ENCODE measurements at regions not wholly inside any gene's neighbourhood (a gene's known extent, or its start where the extent isn't known, plus 50 kb on each side); places are given as distances from the start of the nearest gene placed in this dataset.

DNA sequence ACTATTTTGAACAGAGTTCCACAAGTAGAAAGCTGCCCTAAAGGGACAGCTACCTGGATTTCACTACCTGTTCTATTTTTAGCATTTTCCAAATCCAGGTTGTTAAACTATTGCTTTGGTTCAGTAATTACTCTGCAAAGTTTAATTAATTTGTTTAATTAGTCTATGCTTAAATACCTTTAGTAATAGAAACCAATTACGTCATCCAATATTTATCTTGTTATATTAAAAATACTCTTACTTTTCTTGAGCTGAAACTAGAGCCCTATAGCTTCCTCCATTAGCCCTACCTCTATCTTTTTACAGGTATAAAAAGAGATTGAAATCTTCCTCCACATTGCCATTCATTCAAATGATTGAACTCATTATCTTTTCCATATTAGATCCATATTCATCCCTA, 514.6 kb downstream of the DSC3 start:
- no peak for TF ChIP-seq CTCF (IDR thresholded peaks at IDR 0.05)
- Histone ChIP-seq H3K27ac (no peak overlapping the region), H3K4me3 (no peak overlapping the region)
- DNase-seq (ENCODE audit: low spot score): no peak

GRCh38 chr18:30527226-30527625, 515.3 kb downstream of the DSC3 start:
- TF ChIP-seq CTCF (IDR thresholded peaks at IDR 0.05): no peak
- Histone ChIP-seq H3K4me3 (no peak overlapping the region), H3K27ac (no peak overlapping the region)
- no peak for DNase-seq (ENCODE audit: low spot score)

- TF ChIP-seq CTCF (IDR thresholded peaks at IDR 0.05): no peak
- H3K27ac ChIP-seq: no peak overlapping the region
Observed at GRCh38 chr18:30522288-30522929, 520.1 kb downstream of the DSC3 start.

DNA sequence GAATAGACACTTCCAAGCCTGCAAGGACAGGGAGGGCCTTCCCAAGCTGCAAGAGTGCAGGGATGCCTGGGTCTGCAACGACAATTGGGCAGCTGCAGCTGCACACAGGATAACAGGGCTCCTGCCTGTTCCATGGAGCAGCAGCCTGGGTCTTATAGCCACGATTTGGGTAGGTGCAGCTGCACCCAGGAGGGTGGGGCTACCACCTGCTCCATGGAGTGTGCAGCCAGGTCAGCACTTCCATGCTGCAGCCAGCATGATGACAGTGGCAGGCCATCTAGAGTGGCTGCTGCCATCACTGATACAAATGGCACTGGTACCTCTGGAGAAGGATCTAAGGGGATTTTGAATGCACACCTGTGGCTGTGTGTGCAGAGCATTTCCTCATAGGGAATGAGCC, 528.5 kb downstream of the DSC3 start:
- DNase-seq (ENCODE audit: low spot score): no peak
- no peak for TF ChIP-seq CTCF (IDR thresholded peaks at IDR 0.05)
- Histone ChIP-seq H3K4me3 (no peak overlapping the region), H3K27ac (no peak overlapping the region)

More at GRCh38 chr18:30522288-30522929, 520.1 kb downstream of the DSC3 start:
- H3K4me3 ChIP-seq: no peak overlapping the region
- no peak for DNase-seq (ENCODE audit: low spot score)

DNA sequence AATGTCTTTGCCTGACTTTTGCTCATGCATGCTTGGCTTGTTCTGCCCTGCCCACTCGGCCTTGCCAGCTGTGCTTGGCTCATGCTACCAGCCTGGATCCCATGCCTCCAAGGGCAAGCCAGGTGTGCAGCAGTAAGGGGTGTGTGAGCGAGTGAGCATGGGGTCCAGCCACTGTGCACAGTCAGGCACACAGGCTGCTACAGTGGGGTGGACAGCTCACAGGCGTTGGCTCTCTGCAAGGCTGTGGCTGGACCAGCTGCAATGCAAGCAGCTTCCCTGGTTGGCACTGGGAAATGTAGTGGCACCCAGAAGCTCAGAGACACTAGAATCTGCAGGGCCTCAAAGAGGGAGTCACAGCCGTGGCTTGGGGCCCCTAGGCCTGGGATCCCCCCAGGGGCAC, 529.7 kb downstream of the DSC3 start:
- Histone ChIP-seq H3K27ac (no peak overlapping the region), H3K4me3 (no peak overlapping the region)
- no peak for TF ChIP-seq CTCF (IDR thresholded peaks at IDR 0.05)
- DNase-seq (ENCODE audit: low spot score): no peak

DNA sequence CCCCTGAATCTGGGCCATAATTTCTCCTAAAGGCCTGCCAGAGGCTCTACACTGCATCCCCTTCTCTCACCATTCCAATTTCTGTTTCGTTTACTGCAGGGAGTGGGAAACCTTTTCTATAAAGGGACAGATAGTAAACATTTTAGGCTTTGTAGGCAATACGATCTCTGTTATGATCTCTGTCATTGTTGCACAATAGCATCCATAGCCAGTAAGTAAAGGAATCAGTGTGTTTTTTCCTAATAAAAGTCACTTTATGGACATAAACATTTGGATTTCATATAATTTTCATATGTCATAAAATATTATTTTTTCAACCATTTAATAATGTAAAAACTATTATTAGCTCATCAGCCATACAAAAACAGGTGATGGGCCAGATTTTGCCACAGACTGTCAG, 531.7 kb downstream of the DSC3 start:
- DNase-seq (ENCODE audit: low spot score): no peak
- H3K27ac ChIP-seq: no peak overlapping the region
- TF ChIP-seq CTCF (IDR thresholded peaks at IDR 0.05): no peak
- H3K4me3 ChIP-seq: no peak overlapping the region

- no peak overlapping the region for H3K27ac ChIP-seq
- DNase-seq (ENCODE audit: low spot score): no peak
- TF ChIP-seq CTCF (IDR thresholded peaks at IDR 0.05): no peak
- H3K4me3 ChIP-seq: no peak overlapping the region
Observed at GRCh38 chr18:30501594-30501993, 540.9 kb downstream of the DSC3 start.
